Ovary (tissue), 7 donors: ENCODE measurements at regions not wholly inside any gene's neighbourhood (a gene's known extent, or its start where the extent isn't known, plus 50 kb on each side); places are given as distances from the start of the nearest gene placed in this dataset.

ENCODE experiments used
- DNase-seq, 5 donors: peaks; one replicate each; pipeline ENCODE4 v3.0.0-alpha.2; 2019 to 2020
- H3K27ac ChIP-seq, 2 donors: fragments of 200-600 bp; one replicate each; pipeline versions ENCODE4 v1.5.1 to v1.8.0; 2019 to 2022
- H3K27me3 ChIP-seq: fragments of 200-600 bp; one replicate; pipeline ENCODE4 v1.8.0; 2022
- H3K36me3 ChIP-seq: fragments of 200-600 bp; sonication (generic); one replicate; pipeline ENCODE4 v1.5.1; 2019
- H3K4me1 ChIP-seq: one replicate; pipeline ENCODE4 v1.8.1; 2013; ENCODE audit warnings: mild to moderate bottlenecking, moderate library complexity; ENCODE audit not compliant: insufficient read depth
- H3K4me3 ChIP-seq: fragments of 200-600 bp; sonication (generic); one replicate; pipeline ENCODE4 v1.5.1; 2017
- H3K9me3 ChIP-seq, 2 donors: fragments of 200-600 bp in 1 of 2; sonication (generic) in 1 of 2; one replicate each; pipeline versions ENCODE4 v1.5.1 to v1.8.1; 2013 to 2019; ENCODE audit warnings: mild to moderate bottlenecking in 1 of 2, moderate library complexity in 1 of 2
- CTCF ChIP-seq, 3 donors: fragments of 450-650 bp in 2 of 3; fragments of 200-600 bp in 1 of 3; IDR thresholded peaks; one replicate each; pipeline versions ENCODE4 v1.5.1 to v1.8.0; 2016 to 2022; ENCODE audit warnings: antibody characterized with exemption in 3 of 3, mild to moderate bottlenecking in 1 of 3
- EP300 ChIP-seq: sonication (generic); formaldehyde crosslinking; IDR thresholded peaks from one replicate; pipeline ENCODE4 v1.6.1; 2017; ENCODE audit warnings: antibody characterized with exemption
- POLR2A ChIP-seq: fragments of 450-650 bp; IDR thresholded peaks from one replicate; pipeline ENCODE4 v1.6.1; 2017; ENCODE audit warnings: antibody characterized with exemption, mild to moderate bottlenecking, moderate library complexity
- WGBS, 3 donors: extraction: QIAGEN DNeasy Blood & Tissue Kit in 1 of 3; methylation state at CpG; one replicate each; pipeline versions ENCODE4 v1.1.5 to v1.1.7; 2013 to 2017; 5-methylcytosine and 5-hydroxymethylcytosine counted together
- intact Hi-C, 4 donors: fragments of 100-400 bp; cut with DNase I; formaldehyde crosslinking; loops; one replicate each; pipeline versions ENCODE4 v1.11.0 to v1.15.1; 2022 to 2023
- donor health status: DM: no; HTN: no; CAD: no; lungs with moderate emphysema.
- donor health status: DM: no; HTN: no; CAD: no.
- donor health status: Bipolar disorder and iron deficiency.
- donor health status: DM: no; HTN: no; CAD: no.
- donor health status: DM: yes; HTN: yes; CAD: no.

- no peaks in the 10 kb centered on the region for H3K36me3 ChIP-seq
- H3K9me3 ChIP-seq, result no peaks in the 10 kb centered on the region
- no peaks in the 10 kb centered on the region for H3K27me3 ChIP-seq
- no peak overlapping the region for H3K27ac ChIP-seq
- intact Hi-C loops, result no loop called here
- no peak for TF ChIP-seq EP300
- no peak for TF ChIP-seq POLR2A
- peaks cover 2% of the 10 kb centered on the region for H3K4me1 ChIP-seq
- no peak overlapping the region for H3K4me3 ChIP-seq
- WGBS, 3 donors, result 13 to 19% (median 18%) methylated on average over 6 of the region's 6 CpGs
- no peak for DNase-seq
Measured at GRCh38 chr7:70953331-70953741, 178.6 kb upstream of the GALNT17 start.

GRCh38 chr7:70953796-70954195 is 178.1 kb upstream of the GALNT17 start:
- 2 to 9% (median 3%) methylated on average over 6 of the region's 6 CpGs for WGBS, 3 donors
- Histone ChIP-seq H3K4me1 (peaks cover 2% of the 10 kb centered on the region), H3K27me3 (no peaks in the 10 kb centered on the region), H3K36me3 (no peaks in the 10 kb centered on the region), H3K4me3 (no peak overlapping the region), H3K27ac (no peak overlapping the region), H3K9me3 (no peaks in the 10 kb centered on the region)
- intact Hi-C loops, result loop anchor here in 1 of 4 donors (2.0 kb wide), 1 partner anchor 19 kb away; no protein-coding TSS in a partner anchor
- no peak for TF ChIP-seq EP300
- no peak for TF ChIP-seq CTCF (IDR thresholded peaks at IDR 0.05)
- TF ChIP-seq POLR2A, result no peak
- DNase-seq, result no peak

GRCh38 chr7:70972693-70973092 is 159.3 kb upstream of the GALNT17 start:
- no peak for TF ChIP-seq CTCF (IDR thresholded peaks at IDR 0.05)
- no peak for TF ChIP-seq EP300
- no peak for TF ChIP-seq POLR2A

GRCh38 chr7:70975754-70976153 is 156.2 kb upstream of the GALNT17 start:
- Histone ChIP-seq H3K9me3 (no peaks in the 10 kb centered on the region), H3K4me3 (no peak overlapping the region), H3K4me1 (no peaks in the 10 kb centered on the region), H3K27me3 (no peaks in the 10 kb centered on the region), H3K27ac (no peak overlapping the region), H3K36me3 (no peaks in the 10 kb centered on the region)
- no peak for TF ChIP-seq CTCF (IDR thresholded peaks at IDR 0.05)
- no peak for TF ChIP-seq POLR2A
- no peak for TF ChIP-seq EP300
- no peak for DNase-seq
- intact Hi-C loops, result no loop called here

More at GRCh38 chr7:70972693-70973092, 159.3 kb upstream of the GALNT17 start:
- Histone ChIP-seq H3K9me3 (no peaks in the 10 kb centered on the region), H3K4me3 (no peak overlapping the region), H3K36me3 (no peaks in the 10 kb centered on the region), H3K27me3 (no peaks in the 10 kb centered on the region), H3K4me1 (no peaks in the 10 kb centered on the region), H3K27ac (no peak overlapping the region)
- intact Hi-C loops, result loop anchor here in 1 of 4 donors (2.0 kb wide), 1 partner anchor 18 kb away; no protein-coding TSS in a partner anchor
- DNase-seq, result no peak

GRCh38 chr7:70986297-70986696 is 145.6 kb upstream of the GALNT17 start:
- Histone ChIP-seq H3K27me3 (no peaks in the 10 kb centered on the region), H3K4me3 (no peak overlapping the region), H3K4me1 (no peaks in the 10 kb centered on the region), H3K27ac (no peak overlapping the region), H3K9me3 (no peaks in the 10 kb centered on the region), H3K36me3 (no peaks in the 10 kb centered on the region)
- TF ChIP-seq EP300 (no peak), CTCF (IDR thresholded peaks at IDR 0.05) (no peak), POLR2A (no peak)
- WGBS, 3 donors, result 74 to 81% (median 79%) methylated on average over 2 of the region's 2 CpGs
- intact Hi-C loops, result no loop called here
- no peak for DNase-seq
